PC-9 (cell line): ENCODE measurements at regions not wholly inside any gene's neighbourhood (a gene's known extent, or its start where the extent isn't known, plus 50 kb on each side); places are given as distances from the start of the nearest gene placed in this dataset.
"Not testable (repeated sequence)": the region's sequence is repeated elsewhere in the genome, so short reads cannot be mapped to it uniquely, and the experiment has no call there.

Source experiments
- BruUV-seq: library from RNA; stranded (reverse); fragments of 400-500 nt; replicated peaks from 2 replicates; lab custom pipeline; 2021; lab: Mats Ljungman, UMichigan
- CTCF ChIA-PET: fragments of 300-600 bp; sonication (Branson Sonifier 250); formaldehyde crosslinking; loops from one replicate; lab custom pipeline; 2022; ENCODE audit warnings: antibody characterized with exemption; lab: Charles Lee
- POLR2A ChIA-PET: fragments of 300-600 bp; sonication (Branson Sonifier 250); formaldehyde crosslinking; loops from one replicate; lab custom pipeline; 2022; ENCODE audit warnings: antibody characterized with exemption; ENCODE audit not compliant: unreplicated experiment; lab: Charles Lee
- DNase-seq, 2 experiments: peaks; one replicate each; pipeline versions ENCODE4 v3.0.0 to v3.0.0-alpha.2; 2015 to 2022; ENCODE audit warnings: mixed read lengths in 1 of 2
- H2AFZ ChIP-seq: fragments of 200-600 bp; sonication (generic); 2 replicates; pipeline ENCODE4 v1.8.1; 2017; ENCODE audit warnings: antibody characterized with exemption
- H3F3A ChIP-seq: fragments of 200-600 bp; sonication (generic); 2 replicates; pipeline ENCODE4 v1.8.1; 2017; ENCODE audit warnings: antibody characterized with exemption, mild to moderate bottlenecking, low read depth; ENCODE audit not compliant: insufficient read depth
- H3K27ac ChIP-seq: fragments of 200-600 bp; sonication (generic); 2 replicates; pipeline ENCODE4 v1.6.1; 2016; ENCODE audit warnings: mixed run types
- H3K27me3 ChIP-seq: fragments of 200-600 bp; sonication (generic); 2 replicates; pipeline ENCODE4 v1.6.1; 2016; ENCODE audit warnings: low read depth, mixed run types; ENCODE audit not compliant: insufficient read depth
- H3K36me3 ChIP-seq: fragments of 200-600 bp; sonication (generic); 2 replicates; pipeline ENCODE4 v1.6.1; 2016; ENCODE audit warnings: low read depth, mixed run types
- H3K4me1 ChIP-seq: fragments of 200-600 bp; sonication (generic); replicated peaks from 2 replicates; pipeline ENCODE4 v1.6.1; 2016; ENCODE audit warnings: mixed run types; ENCODE audit not compliant: insufficient read depth
- H3K4me2 ChIP-seq: fragments of 200-600 bp; sonication (generic); 2 replicates; pipeline ENCODE4 v1.6.1; 2017; ENCODE audit warnings: mixed run types
- H3K4me3 ChIP-seq: fragments of 200-600 bp; sonication (generic); 2 replicates; pipeline ENCODE4 v1.6.1; 2016; ENCODE audit warnings: mixed run types
- H3K79me2 ChIP-seq: fragments of 200-600 bp; sonication (generic); 2 replicates; pipeline ENCODE4 v1.6.1; 2017; ENCODE audit warnings: low read depth, mixed run types
- H3K9me2 ChIP-seq: fragments of 200-600 bp; sonication (generic); 2 replicates; pipeline ENCODE4 v1.8.1; 2017; ENCODE audit warnings: mild to moderate bottlenecking; ENCODE audit not compliant: insufficient read depth
- H3K9me3 ChIP-seq: fragments of 200-600 bp; sonication (generic); 2 replicates; pipeline ENCODE4 v1.8.1; 2016; ENCODE audit warnings: low read depth; ENCODE audit not compliant: insufficient read depth
- H4K20me1 ChIP-seq: fragments of 200-600 bp; sonication (generic); 2 replicates; pipeline ENCODE4 v1.8.1; 2017; ENCODE audit not compliant: insufficient read depth
- CTCF ChIP-seq: fragments of 200-600 bp; sonication (generic); conservative IDR thresholded peaks from 2 replicates; pipeline ENCODE4 v1.6.1; 2017; ENCODE audit warnings: mixed run types, antibody characterized with exemption, mild to moderate bottlenecking, moderate library complexity
- EZH2 ChIP-seq: fragments of 200-600 bp; sonication (generic); IDR thresholded peaks from 2 replicates; pipeline ENCODE4 v1.8.0; 2017; ENCODE audit warnings: antibody characterized with exemption, low read depth
- intact Hi-C: fragments of 100-400 bp; cut with micrococcal nuclease; formaldehyde crosslinking; loops from one replicate; pipeline ENCODE4 v1.10.0; 2022; ENCODE audit not compliant: unreplicated experiment

GRCh38 chr6:121678245-121678644 is 242.8 kb downstream of the GJA1 start:
- no peaks in the 10 kb centered on the region for H3K4me1 ChIP-seq

GRCh38 chr6:121680058-121680457 is 244.6 kb downstream of the GJA1 start:
- Histone ChIP-seq H3K27ac (no peak overlapping the region), H3K27me3 (no peaks in the 10 kb centered on the region), H3K79me2 (no peaks in the 10 kb centered on the region), H3K9me3 (no peaks in the 10 kb centered on the region), H4K20me1 (no peaks in the 10 kb centered on the region), H3K36me3 (no peaks in the 10 kb centered on the region), H3K4me3 (no peak overlapping the region), H3F3A (no peaks in the 10 kb centered on the region), H3K9me2 (no peaks in the 10 kb centered on the region), H3K4me1 (no peaks in the 10 kb centered on the region), H2AFZ (no peak overlapping the region), H3K4me2 (no peak overlapping the region)
- intact Hi-C loops: no loop called here
- ChIA-PET POLR2A (no interaction called here), CTCF (interaction anchor here (0.5 kb wide), 1 partner anchor 10 kb away, joined by 5 read pairs; no protein-coding TSS in a partner anchor)
- TF ChIP-seq EZH2 (no peak), CTCF (no peak)
- peak in 1 of 2 experiments; percentile 6 for DNase-seq
- no TSS peak for BruUV-seq

More at GRCh38 chr6:121678245-121678644, 242.8 kb downstream of the GJA1 start:
- no peak overlapping the region for H3K4me3 ChIP-seq
- no peaks in the 10 kb centered on the region for H3K9me3 ChIP-seq
- DNase-seq: no peak
- no peaks in the 10 kb centered on the region for H3K9me2 ChIP-seq
- BruUV-seq: no TSS peak
- intact Hi-C loops: no loop called here
- H3K27ac ChIP-seq: no peak overlapping the region
- TF ChIP-seq EZH2 (no peak), CTCF (no peak)
- no peaks in the 10 kb centered on the region for H3F3A ChIP-seq
- ChIA-PET POLR2A (no interaction called here), CTCF (no interaction called here)
- H2AFZ ChIP-seq: no peak overlapping the region
- no peaks in the 10 kb centered on the region for H3K36me3 ChIP-seq
- H3K27me3 ChIP-seq: no peaks in the 10 kb centered on the region
- no peaks in the 10 kb centered on the region for H4K20me1 ChIP-seq
- no peaks in the 10 kb centered on the region for H3K79me2 ChIP-seq
- no peak overlapping the region for H3K4me2 ChIP-seq

GRCh38 chr6:121682666-121683065 is 247.2 kb downstream of the GJA1 start:
- no peaks in the 10 kb centered on the region for H3K36me3 ChIP-seq
- H3K27ac ChIP-seq: no peak overlapping the region
- no peak for TF ChIP-seq CTCF
- TF ChIP-seq EZH2: no peak
- intact Hi-C loops: no loop called here
- H3K4me2 ChIP-seq: no peak overlapping the region
- H3K9me3 ChIP-seq: no peaks in the 10 kb centered on the region; the same call in 1 of the 2 replicates
- no peaks in the 10 kb centered on the region for H3K9me2 ChIP-seq
- no peaks in the 10 kb centered on the region for H3K27me3 ChIP-seq
- no peaks in the 10 kb centered on the region for H3F3A ChIP-seq
- no peaks in the 10 kb centered on the region for H3K79me2 ChIP-seq
- H2AFZ ChIP-seq: no peak overlapping the region
- BruUV-seq: no TSS peak
- no peaks in the 10 kb centered on the region for H3K4me1 ChIP-seq
- no peaks in the 10 kb centered on the region for H4K20me1 ChIP-seq
- POLR2A ChIA-PET: no interaction called here
- H3K4me3 ChIP-seq: no peak overlapping the region
- no peak for DNase-seq
- CTCF ChIA-PET: no interaction called here

- H3K9me3 ChIP-seq, intact Hi-C loops, H3K27me3 ChIP-seq, BruUV-seq, DNase-seq, CTCF ChIA-PET, H3K4me2 ChIP-seq, H3F3A ChIP-seq, H2AFZ ChIP-seq, H3K36me3 ChIP-seq, H3K79me2 ChIP-seq, H3K4me3 ChIP-seq, H3K27ac ChIP-seq, H4K20me1 ChIP-seq, POLR2A ChIA-PET, H3K9me2 ChIP-seq, H3K4me1 ChIP-seq: not testable (repeated sequence)
Observed at GRCh38 chr6:121685806-121686205, 250.4 kb downstream of the GJA1 start.
